CD4-positive, alpha-beta T cell (primary cell): ENCODE measurements at regions not wholly inside any gene's neighbourhood (a gene's known extent, or its start where the extent isn't known, plus 50 kb on each side); places are given as distances from the start of the nearest gene placed in this dataset.

Source experiments
- ATAC-seq: fragments of 200-7000 bp; cut with Tn5 transposase; one replicate; pipeline ENCODE4 v1.10.0; 2022; ENCODE audit warnings: mild to moderate bottlenecking; ENCODE audit not compliant: poor library complexity
- CTCF ChIA-PET: fragments of 350-600 bp; sonication (Branson Sonifier 250); formaldehyde crosslinking; loops from one replicate; lab custom pipeline; 2021; ENCODE audit warnings: antibody characterized with exemption, inconsistent platforms; lab: Charles Lee
- POLR2A ChIA-PET: fragments of 350-600 bp; sonication (Branson Sonifier 250); formaldehyde crosslinking; loops from one replicate; lab custom pipeline; 2021; ENCODE audit warnings: antibody characterized with exemption, inconsistent platforms; lab: Charles Lee
- DNase-seq, 14 experiments: peaks; one replicate each; pipeline ENCODE4 v3.0.0-alpha.2; 2013 to 2020; ENCODE audit warnings: mixed read lengths in 2 of 14
- H3K27ac ChIP-seq, 2 donors: one replicate each; pipeline versions ENCODE4 v1.5.1 to v1.7.0; 2013; ENCODE audit warnings: low read length in 2 of 2, low read depth in 1 of 2, mild to moderate bottlenecking in 1 of 2
- H3K27me3 ChIP-seq, 2 experiments: 1 replicate in 1 of 2; 2 replicates in 1 of 2; pipeline versions ENCODE4 v1.6.1 to v1.7.0; 2013; ENCODE audit warnings: low read length in 2 of 2, control low read depth in 1 of 2, mild to moderate bottlenecking in 1 of 2, moderate library complexity in 1 of 2; ENCODE audit not compliant: insufficient read depth in 2 of 2, control insufficient read depth in 1 of 2
- H3K36me3 ChIP-seq: one replicate; pipeline ENCODE4 v1.6.1; 2013; ENCODE audit warnings: low read length, control low read depth; ENCODE audit not compliant: insufficient read depth
- H3K4me1 ChIP-seq: one replicate; pipeline ENCODE4 v1.6.1; 2013; ENCODE audit warnings: low read length, control low read depth; ENCODE audit not compliant: insufficient read depth
- H3K4me3 ChIP-seq: one replicate; pipeline ENCODE4 v1.5.1; 2013; ENCODE audit warnings: mild to moderate bottlenecking, low read length, moderate library complexity
- H3K9me3 ChIP-seq, 2 experiments: 1 replicate in 1 of 2; 2 replicates in 1 of 2; pipeline versions ENCODE4 v1.6.1 to v1.7.0; 2013; ENCODE audit warnings: low read length in 2 of 2, mild to moderate bottlenecking in 2 of 2, control low read depth in 1 of 2, moderate library complexity in 1 of 2; ENCODE audit not compliant: control insufficient read depth in 1 of 2, insufficient read depth in 1 of 2
- H3K27ac Mint-ChIP-seq: one replicate; pipeline ENCODE4 v1.8.0; 2020; ENCODE audit warnings: mixed read lengths
- H3K27me3 Mint-ChIP-seq: one replicate; pipeline ENCODE4 v1.8.0; 2021; ENCODE audit warnings: mixed read lengths
- H3K36me3 Mint-ChIP-seq: one replicate; pipeline ENCODE4 v1.8.0; 2021; ENCODE audit warnings: low read depth, mixed read lengths
- H3K4me1 Mint-ChIP-seq: one replicate; pipeline ENCODE4 v1.8.0; 2021; ENCODE audit warnings: low read depth, mixed read lengths
- H3K4me3 Mint-ChIP-seq: one replicate; pipeline ENCODE4 v1.8.0; 2020; ENCODE audit warnings: mild to moderate bottlenecking, mixed read lengths
- H3K9me3 Mint-ChIP-seq: one replicate; pipeline ENCODE4 v1.8.0; 2020; ENCODE audit warnings: mixed read lengths
- intact Hi-C, 2 experiments: fragments of 100-400 bp; cut with DNase I in 1 of 2; cut with micrococcal nuclease in 1 of 2; formaldehyde crosslinking; loops; one replicate each; pipeline versions ENCODE4 v1.15.1 to v1.9.0; 2023 to 2025; cut with DNase I, micrococcal nuclease
- TF ChIP-seq, protein P1 (sequence below): fragments of 200-600 bp; IDR thresholded peaks from one replicate; pipeline ENCODE4 v1.8.0; 2022; ENCODE audit warnings: antibody characterized with exemption, mild to moderate bottlenecking

- ChIA-PET CTCF (no interaction called here), POLR2A (no interaction called here)
- no peaks in the 10 kb centered on the region for H3K27me3 ChIP-seq
- H3K4me3 Mint-ChIP-seq: no peak overlapping the region
- ATAC-seq (no peak), DNase-seq (no peak)
- H3K27ac ChIP-seq: no peak overlapping the region
- H3K27me3 Mint-ChIP-seq: peaks cover 7% of the 10 kb centered on the region
- H3K36me3 Mint-ChIP-seq: no peaks in the 10 kb centered on the region
- peaks cover 23% of the 10 kb centered on the region for H3K9me3 Mint-ChIP-seq
- peaks cover 0 to 6% of the 10 kb centered on the region in 2 experiments for H3K9me3 ChIP-seq
- no peak overlapping the region for H3K27ac Mint-ChIP-seq
- H3K4me3 ChIP-seq: no peak overlapping the region
- no peaks in the 10 kb centered on the region for H3K4me1 ChIP-seq
- H3K36me3 ChIP-seq: no peaks in the 10 kb centered on the region
- TF ChIP-seq, protein P1, sequence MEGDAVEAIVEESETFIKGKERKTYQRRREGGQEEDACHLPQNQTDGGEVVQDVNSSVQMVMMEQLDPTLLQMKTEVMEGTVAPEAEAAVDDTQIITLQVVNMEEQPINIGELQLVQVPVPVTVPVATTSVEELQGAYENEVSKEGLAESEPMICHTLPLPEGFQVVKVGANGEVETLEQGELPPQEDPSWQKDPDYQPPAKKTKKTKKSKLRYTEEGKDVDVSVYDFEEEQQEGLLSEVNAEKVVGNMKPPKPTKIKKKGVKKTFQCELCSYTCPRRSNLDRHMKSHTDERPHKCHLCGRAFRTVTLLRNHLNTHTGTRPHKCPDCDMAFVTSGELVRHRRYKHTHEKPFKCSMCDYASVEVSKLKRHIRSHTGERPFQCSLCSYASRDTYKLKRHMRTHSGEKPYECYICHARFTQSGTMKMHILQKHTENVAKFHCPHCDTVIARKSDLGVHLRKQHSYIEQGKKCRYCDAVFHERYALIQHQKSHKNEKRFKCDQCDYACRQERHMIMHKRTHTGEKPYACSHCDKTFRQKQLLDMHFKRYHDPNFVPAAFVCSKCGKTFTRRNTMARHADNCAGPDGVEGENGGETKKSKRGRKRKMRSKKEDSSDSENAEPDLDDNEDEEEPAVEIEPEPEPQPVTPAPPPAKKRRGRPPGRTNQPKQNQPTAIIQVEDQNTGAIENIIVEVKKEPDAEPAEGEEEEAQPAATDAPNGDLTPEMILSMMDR: no peak
- H3K4me1 Mint-ChIP-seq: no peaks in the 10 kb centered on the region
- intact Hi-C loops: no loop called here
Observed at GRCh38 chr6:141996823-141997222, 135.9 kb upstream of the GJE1 start.

DNA sequence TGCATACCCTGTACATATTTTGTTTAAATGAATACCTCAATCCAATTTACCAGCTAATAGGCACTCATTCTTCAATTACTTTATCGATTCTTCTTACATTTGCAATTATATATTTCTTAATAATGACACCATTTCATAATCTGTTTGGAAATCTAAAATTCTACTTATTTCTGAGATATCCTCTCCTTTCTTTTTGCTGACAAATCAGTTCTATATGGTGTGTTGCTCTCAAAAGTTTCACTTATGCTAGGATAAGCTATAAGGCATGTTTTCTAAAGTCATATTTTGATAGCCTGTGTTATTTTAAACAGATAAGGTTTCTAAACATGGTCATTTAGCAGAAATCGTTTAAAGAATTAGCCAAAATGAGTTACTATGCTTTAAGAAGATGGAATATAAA is 140.6 kb upstream of the GJE1 start:
- ATAC-seq: no peak
- Mint-ChIP-seq H3K9me3 (peaks cover 12% of the 10 kb centered on the region), H3K27me3 (peaks cover 7% of the 10 kb centered on the region), H3K4me3 (no peak overlapping the region), H3K36me3 (no peaks in the 10 kb centered on the region), H3K27ac (no peak overlapping the region), H3K4me1 (no peaks in the 10 kb centered on the region)
- H3K27ac ChIP-seq: no peak overlapping the region
- no peak for DNase-seq
- peaks cover 0 to 3% of the 10 kb centered on the region in 2 experiments for H3K27me3 ChIP-seq
- no peaks in the 10 kb centered on the region for H3K36me3 ChIP-seq
- intact Hi-C loops: no loop called here
- ChIA-PET POLR2A (no interaction called here), CTCF (no interaction called here)
- peaks cover 0 to 6% of the 10 kb centered on the region in 2 experiments for H3K9me3 ChIP-seq
- no peak overlapping the region for H3K4me3 ChIP-seq
- TF ChIP-seq, protein P1: no peak
- no peaks in the 10 kb centered on the region for H3K4me1 ChIP-seq

- H3K4me1 ChIP-seq: no peaks in the 10 kb centered on the region
- no peak overlapping the region for H3K27ac Mint-ChIP-seq
- peaks cover 7% of the 10 kb centered on the region for H3K27me3 Mint-ChIP-seq
- no peak overlapping the region for H3K4me3 Mint-ChIP-seq
- no peak for DNase-seq
- POLR2A ChIA-PET: no interaction called here
- no peak overlapping the region for H3K27ac ChIP-seq
- H3K9me3 Mint-ChIP-seq: peaks cover 6% of the 10 kb centered on the region
- H3K4me3 ChIP-seq: no peak overlapping the region
- ATAC-seq: no peak
- H3K4me1 Mint-ChIP-seq: no peaks in the 10 kb centered on the region
- H3K36me3 ChIP-seq: no peaks in the 10 kb centered on the region
- intact Hi-C loops: no loop called here
- H3K36me3 Mint-ChIP-seq: no peaks in the 10 kb centered on the region
- peaks cover 0 to 6% of the 10 kb centered on the region in 2 experiments for H3K9me3 ChIP-seq
- H3K27me3 ChIP-seq: peaks cover 0 to 3% of the 10 kb centered on the region in 2 experiments
- TF ChIP-seq, protein P1: no peak
- CTCF ChIA-PET: no interaction called here
Observed at GRCh38 chr6:141990840-141991239, 141.9 kb upstream of the GJE1 start.
